HepG2 (cell line): ENCODE measurements at regions not wholly inside any gene's neighbourhood (a gene's known extent, or its start where the extent isn't known, plus 50 kb on each side); places are given as distances from the start of the nearest gene placed in this dataset.

Experiments used
- ATAC-seq: fragments of 200-7000 bp; cut with Tn5 transposase; 3 replicates; pipeline ENCODE4 v1.9.1; 2020; ENCODE audit warnings: mild to moderate bottlenecking, moderate library complexity
- BruUV-seq: library from RNA; stranded (reverse); fragments of 400-500 nt; replicated peaks from 2 replicates; lab custom pipeline; 2021; lab: Mats Ljungman, UMichigan
- CTCF ChIA-PET: fragments of 300-600 bp; formaldehyde crosslinking; extraction: SDS; loops from one replicate; lab custom pipeline; 2021; ENCODE audit warnings: low total read pairs, inconsistent platforms, low intra/inter-chr PET ratio; lab: Yijun Ruan, JAX
- POLR2A ChIA-PET: fragments of 350-600 bp; sonication (Branson Sonifier 250); formaldehyde crosslinking; loops from one replicate; lab custom pipeline; 2020; ENCODE audit warnings: antibody characterized with exemption, inconsistent platforms; lab: Yijun Ruan, JAX
- DNase-seq: peaks from one replicate; pipeline ENCODE4 v3.0.0-alpha.2; 2015; ENCODE audit warnings: low spot score
- FAIRE-seq: peaks from 3 replicates; lab custom pipeline; 2011; peaks lifted over from hg19 to GRCh38; lab: Jason Lieb, UNC
- H2AFZ ChIP-seq: one replicate; pipeline ENCODE4 v1.6.1; 2011; ENCODE audit warnings: low read length, inconsistent platforms
- H3K27ac ChIP-seq: fragments of 300-600 bp; 3 replicates; pipeline ENCODE4 v1.8.0; 2011; ENCODE audit warnings: mixed run types, mild to moderate bottlenecking, mixed read lengths, low read length, inconsistent platforms; ENCODE audit not compliant: insufficient read depth; ENCODE audit errors: extremely low read length
- H3K27me3 ChIP-seq, 2 experiments: fragments of 200-600 bp in 1 of 2; 2 replicates in 1 of 2; 3 replicates in 1 of 2; pipeline versions ENCODE4 v1.6.0 to v1.8.0; 2011; ENCODE audit warnings: low read length in 2 of 2, mild to moderate bottlenecking in 2 of 2, moderate library complexity in 2 of 2, inconsistent platforms in 1 of 2; ENCODE audit not compliant: insufficient read depth in 2 of 2, control insufficient read depth in 1 of 2
- H3K36me3 ChIP-seq, 2 experiments: fragments of 200-600 bp in 1 of 2; replicated peaks in 1 of 2; 2 replicates in 1 of 2; 3 replicates in 1 of 2; pipeline versions ENCODE4 v1.5.1 to v1.8.0; 2011; ENCODE audit warnings: low read length in 2 of 2, inconsistent platforms in 1 of 2; ENCODE audit not compliant: insufficient read depth in 2 of 2, control insufficient read depth in 1 of 2
- H3K4me1 ChIP-seq: 2 replicates; pipeline ENCODE4 v1.5.1; 2012; ENCODE audit warnings: low read length, inconsistent platforms; ENCODE audit not compliant: insufficient read depth
- H3K4me2 ChIP-seq: 2 replicates; pipeline ENCODE4 v1.6.0; 2011; ENCODE audit warnings: low read depth, low read length, inconsistent platforms
- H3K4me3 ChIP-seq, 3 experiments: fragments of 200-600 bp in 1 of 3; sonication (generic), shearing (Covaris generic) in 1 of 3; replicated peaks in 1 of 3; 2 replicates each; pipeline ENCODE4 v1.5.1; 2011 to 2016; ENCODE audit warnings: low read length in 3 of 3, inconsistent platforms in 2 of 3, low read depth in 2 of 3, mild to moderate bottlenecking in 2 of 3, control low read depth in 1 of 3, mixed read lengths in 1 of 3; ENCODE audit not compliant: insufficient read depth in 1 of 3
- H3K79me2 ChIP-seq: one replicate; pipeline ENCODE4 v1.6.1; 2011; ENCODE audit warnings: low read length, inconsistent platforms; ENCODE audit not compliant: insufficient read depth
- H3K9ac ChIP-seq: 2 replicates; pipeline ENCODE4 v1.6.0; 2011; ENCODE audit warnings: mild to moderate bottlenecking, low read depth, low read length, inconsistent platforms; ENCODE audit not compliant: insufficient read depth
- H3K9me3 ChIP-seq: 2 replicates; pipeline ENCODE4 v1.5.1; 2012; ENCODE audit warnings: mild to moderate bottlenecking, low read length
- H4K20me1 ChIP-seq: 2 replicates; pipeline ENCODE4 v1.6.0; 2011; ENCODE audit warnings: inconsistent platforms, mild to moderate bottlenecking, low read length, moderate library complexity; ENCODE audit not compliant: insufficient read depth
- ASH2L ChIP-seq: fragments of 300-600, 200-600 bp; sonication (generic); IDR thresholded peaks from 2 replicates; pipeline ENCODE4 v1.7.0; 2017; ENCODE audit warnings: low read depth, mild to moderate bottlenecking, moderate library complexity, mixed read lengths, low read length; ENCODE audit not compliant: insufficient read length
- ELF1 ChIP-seq: sonication (generic); formaldehyde crosslinking; IDR thresholded peaks from 2 replicates; pipeline ENCODE4 v1.4.0; 2020; ENCODE audit warnings: missing genetic modification reagents
- EP300 ChIP-seq, 3 experiments: sonication (generic) in 1 of 3; formaldehyde crosslinking in 1 of 3; IDR thresholded peaks; 2 replicates each; pipeline versions ENCODE4 v1.5.1 to v1.6.1; 2011 to 2020; ENCODE audit warnings: low read depth in 2 of 3, low read length in 2 of 3, borderline replicate concordance in 1 of 3, improper control_type of control experiment in 1 of 3, mild to moderate bottlenecking in 1 of 3, missing genetic modification reagents in 1 of 3, moderate library complexity in 1 of 3
- FOXA3 ChIP-seq: IDR thresholded peaks from 2 replicates; pipeline ENCODE4 v1.6.1; 2016; ENCODE audit warnings: missing genetic modification reagents, missing compliant biosample characterization
- FOXP1 ChIP-seq, 2 experiments: fragments of 450-650 bp in 1 of 2; IDR thresholded peaks; 2 replicates each; pipeline ENCODE4 v1.6.1; 2017 to 2018; ENCODE audit warnings: antibody characterized with exemption in 1 of 2
- GATAD2A ChIP-seq: IDR thresholded peaks from 2 replicates; pipeline ENCODE4 v1.6.1; 2016
- MED1 ChIP-seq: sonication (generic); formaldehyde crosslinking; IDR thresholded peaks from 2 replicates; pipeline ENCODE4 v1.4.0; 2020; ENCODE audit warnings: missing genetic modification reagents
- RXRB ChIP-seq: IDR thresholded peaks from 2 replicates; pipeline ENCODE4 v1.6.1; 2016; ENCODE audit warnings: borderline replicate concordance, missing genetic modification reagents, missing compliant biosample characterization
- SOX13 ChIP-seq, 3 experiments: fragments of 450-650 bp in 1 of 3; sonication (generic) in 1 of 3; formaldehyde crosslinking in 1 of 3; IDR thresholded peaks in 2 of 3; conservative IDR thresholded peaks in 1 of 3; 2 replicates each; pipeline versions ENCODE4 v1.5.0 to v1.6.1; 2016 to 2020; ENCODE audit warnings: antibody characterized with exemption in 1 of 3, mild to moderate bottlenecking in 1 of 3, missing compliant biosample characterization in 1 of 3, missing genetic modification reagents in 1 of 3, moderate library complexity in 1 of 3
- ZNF205 ChIP-seq: IDR thresholded peaks from 2 replicates; pipeline ENCODE4 v1.6.1; 2018; ENCODE audit warnings: missing biosample characterization, missing genetic modification reagents
- ZNF235 ChIP-seq: sonication (generic); formaldehyde crosslinking; IDR thresholded peaks from 2 replicates; pipeline ENCODE4 v1.8.1; 2023; ENCODE audit warnings: mild to moderate bottlenecking, missing genetic modification reagents, borderline replicate concordance
- WGBS: methylation state at CpG from one replicate; pipeline ENCODE4 v1.1.6; 2017; ENCODE audit warnings: low lambda C conversion rate; 5-methylcytosine and 5-hydroxymethylcytosine counted together
- in situ Hi-C: cut with HindIII; loops from 2 replicates; pipeline ENCODE4 v1.10.0; 2017; ENCODE audit warnings: low pct_unique_long_range_greater_than_20kb; ENCODE audit not compliant: extremely low pct_ligation_motif_present
- intact Hi-C: fragments of 100-400 bp; cut with micrococcal nuclease; formaldehyde crosslinking; loops from one replicate; pipeline ENCODE4 v1.10.0; 2022; ENCODE audit not compliant: unreplicated experiment
- TF ChIP-seq, protein P1 (sequence below): IDR thresholded peaks from 2 replicates; pipeline ENCODE4 v1.6.1; 2018; ENCODE audit warnings: missing genetic modification reagents
- TF ChIP-seq, protein P2 (sequence below): IDR thresholded peaks from 2 replicates; pipeline ENCODE4 v1.6.1; 2016; ENCODE audit warnings: missing biosample characterization, missing genetic modification reagents, low read depth
- TF ChIP-seq, protein P3 (sequence below): IDR thresholded peaks from 2 replicates; pipeline ENCODE4 v1.4.0; 2020; ENCODE audit warnings: mild to moderate bottlenecking, missing genetic modification reagents
- TF ChIP-seq, protein P4 (sequence below): sonication (generic); formaldehyde crosslinking; conservative IDR thresholded peaks from 2 replicates; pipeline ENCODE4 v1.8.0; 2022; ENCODE audit warnings: mild to moderate bottlenecking, moderate library complexity, missing genetic modification reagents

DNA sequence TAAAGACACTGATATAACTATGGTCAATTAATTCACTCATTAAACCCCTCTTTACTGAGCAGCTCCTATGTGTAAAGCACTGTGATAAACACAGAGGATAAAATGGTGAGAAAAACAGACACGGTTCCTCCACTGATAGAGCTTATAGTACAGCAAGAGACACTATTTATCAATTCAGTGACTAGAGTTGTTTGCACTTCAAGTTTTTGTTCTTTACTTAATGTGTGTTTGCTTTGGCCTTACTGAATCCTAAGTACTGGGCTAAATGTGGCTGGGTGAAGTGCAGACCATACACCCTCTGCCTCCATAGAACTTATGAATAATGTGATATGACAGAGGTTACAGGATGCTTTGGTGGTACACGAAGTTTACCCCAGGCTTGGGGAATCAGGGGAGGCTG lies 80.1 kb upstream of the ITGA1 start:
- ChIA-PET CTCF (no interaction called here), POLR2A (interaction anchor here (0.6 kb wide), 1 partner anchor 92 kb away, joined by 3 read pairs; no protein-coding TSS in a partner anchor)
- no peaks in the 10 kb centered on the region for H3K79me2 ChIP-seq
- ATAC-seq (peak; percentile 70), FAIRE-seq (no peak), DNase-seq (peak; percentile 29)
- peaks cover 65% of the 10 kb centered on the region for H3K4me1 ChIP-seq
- H3K4me3 ChIP-seq, result no peak overlapping the region
- no peaks in the 10 kb centered on the region for H4K20me1 ChIP-seq
- H3K36me3 ChIP-seq, result no peaks in the 10 kb centered on the region
- H3K4me2 ChIP-seq, result peak overlapping the region; percentile 54
- no peak overlapping the region for H2AFZ ChIP-seq
- WGBS, result 5% methylated on average over 2 of the region's 2 CpGs
- intact Hi-C loops, result loop anchor here (2.0 kb wide), 1 partner anchor 81 kb away; no protein-coding TSS in a partner anchor
- H3K9ac ChIP-seq, result no peak overlapping the region
- no TSS peak for BruUV-seq
- in situ Hi-C loops, result loop anchor here (5.0 kb wide), 1 partner anchor 80 kb away; the partner anchor contains the start of genes ITGA1 and PELO
- H3K27ac ChIP-seq, result peak overlapping the region; percentile 36
- H3K9me3 ChIP-seq, result no peaks in the 10 kb centered on the region
- TF ChIP-seq ELF1, result no peak
- TF ChIP-seq ASH2L, result peak; percentile 31
- TF ChIP-seq SOX13 (IDR thresholded peaks at IDR 0.05), result no peak
- TF ChIP-seq SOX13 (CRISPR knock-in tag; conservative IDR thresholded peaks at IDR 0.05 in 1 of 2, IDR thresholded peaks at IDR 0.05 in 1 of 2), result peak in 1 of 2 experiments; percentile 17; a peak in 1 of 4 replicates
- peak; percentile 63 for TF ChIP-seq FOXA3 (CRISPR knock-in tag)
- peak in 1 of 2 experiments; percentile 43; a peak in 1 of 4 replicates for TF ChIP-seq EP300 (IDR thresholded peaks at IDR 0.05; ENCODE audit: low read depth in 2 of 2, low read length in 2 of 2)
- no peak for TF ChIP-seq EP300 (CRISPR knock-in tag; IDR thresholded peaks at IDR 0.05; ENCODE audit: borderline replicate concordance)
- TF ChIP-seq, protein P1, sequence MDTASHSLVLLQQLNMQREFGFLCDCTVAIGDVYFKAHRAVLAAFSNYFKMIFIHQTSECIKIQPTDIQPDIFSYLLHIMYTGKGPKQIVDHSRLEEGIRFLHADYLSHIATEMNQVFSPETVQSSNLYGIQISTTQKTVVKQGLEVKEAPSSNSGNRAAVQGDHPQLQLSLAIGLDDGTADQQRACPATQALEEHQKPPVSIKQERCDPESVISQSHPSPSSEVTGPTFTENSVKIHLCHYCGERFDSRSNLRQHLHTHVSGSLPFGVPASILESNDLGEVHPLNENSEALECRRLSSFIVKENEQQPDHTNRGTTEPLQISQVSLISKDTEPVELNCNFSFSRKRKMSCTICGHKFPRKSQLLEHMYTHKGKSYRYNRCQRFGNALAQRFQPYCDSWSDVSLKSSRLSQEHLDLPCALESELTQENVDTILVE (CRISPR knock-in tag), result 0 out of 2 replicates have a peak, but pooled peaks have one; percentile 31
- no peak for TF ChIP-seq MED1 (CRISPR knock-in tag)
- TF ChIP-seq RXRB, result peak; percentile 18; the same call in 1 of the 2 replicates
- TF ChIP-seq, protein P2, sequence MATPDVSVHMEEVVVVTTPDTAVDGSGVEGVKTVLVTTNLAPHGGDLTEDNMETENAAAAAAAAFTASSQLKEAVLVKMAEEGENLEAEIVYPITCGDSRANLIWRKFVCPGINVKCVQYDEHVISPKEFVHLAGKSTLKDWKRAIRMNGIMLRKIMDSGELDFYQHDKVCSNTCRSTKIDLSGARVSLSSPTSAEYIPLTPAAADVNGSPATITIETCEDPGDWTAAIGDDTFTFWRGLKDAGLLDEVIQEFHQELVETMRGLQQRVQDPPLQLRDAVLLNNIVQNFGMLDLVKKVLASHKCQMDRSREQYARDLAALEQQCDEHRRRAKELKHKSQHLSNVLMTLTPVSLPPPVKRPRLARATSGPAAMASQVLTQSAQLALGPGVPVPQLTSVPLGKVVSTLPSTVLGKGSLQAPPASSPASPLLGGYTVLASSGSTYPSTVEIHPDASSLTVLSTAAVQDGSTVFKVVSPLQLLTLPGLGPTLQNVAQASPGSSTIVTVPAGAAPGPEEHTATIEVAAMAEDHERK (CRISPR knock-in tag), result no peak
- TF ChIP-seq, protein P3, sequence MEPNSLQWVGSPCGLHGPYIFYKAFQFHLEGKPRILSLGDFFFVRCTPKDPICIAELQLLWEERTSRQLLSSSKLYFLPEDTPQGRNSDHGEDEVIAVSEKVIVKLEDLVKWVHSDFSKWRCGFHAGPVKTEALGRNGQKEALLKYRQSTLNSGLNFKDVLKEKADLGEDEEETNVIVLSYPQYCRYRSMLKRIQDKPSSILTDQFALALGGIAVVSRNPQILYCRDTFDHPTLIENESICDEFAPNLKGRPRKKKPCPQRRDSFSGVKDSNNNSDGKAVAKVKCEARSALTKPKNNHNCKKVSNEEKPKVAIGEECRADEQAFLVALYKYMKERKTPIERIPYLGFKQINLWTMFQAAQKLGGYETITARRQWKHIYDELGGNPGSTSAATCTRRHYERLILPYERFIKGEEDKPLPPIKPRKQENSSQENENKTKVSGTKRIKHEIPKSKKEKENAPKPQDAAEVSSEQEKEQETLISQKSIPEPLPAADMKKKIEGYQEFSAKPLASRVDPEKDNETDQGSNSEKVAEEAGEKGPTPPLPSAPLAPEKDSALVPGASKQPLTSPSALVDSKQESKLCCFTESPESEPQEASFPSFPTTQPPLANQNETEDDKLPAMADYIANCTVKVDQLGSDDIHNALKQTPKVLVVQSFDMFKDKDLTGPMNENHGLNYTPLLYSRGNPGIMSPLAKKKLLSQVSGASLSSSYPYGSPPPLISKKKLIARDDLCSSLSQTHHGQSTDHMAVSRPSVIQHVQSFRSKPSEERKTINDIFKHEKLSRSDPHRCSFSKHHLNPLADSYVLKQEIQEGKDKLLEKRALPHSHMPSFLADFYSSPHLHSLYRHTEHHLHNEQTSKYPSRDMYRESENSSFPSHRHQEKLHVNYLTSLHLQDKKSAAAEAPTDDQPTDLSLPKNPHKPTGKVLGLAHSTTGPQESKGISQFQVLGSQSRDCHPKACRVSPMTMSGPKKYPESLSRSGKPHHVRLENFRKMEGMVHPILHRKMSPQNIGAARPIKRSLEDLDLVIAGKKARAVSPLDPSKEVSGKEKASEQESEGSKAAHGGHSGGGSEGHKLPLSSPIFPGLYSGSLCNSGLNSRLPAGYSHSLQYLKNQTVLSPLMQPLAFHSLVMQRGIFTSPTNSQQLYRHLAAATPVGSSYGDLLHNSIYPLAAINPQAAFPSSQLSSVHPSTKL (CRISPR knock-in tag), result peak; percentile 48
- TF ChIP-seq, protein P4, sequence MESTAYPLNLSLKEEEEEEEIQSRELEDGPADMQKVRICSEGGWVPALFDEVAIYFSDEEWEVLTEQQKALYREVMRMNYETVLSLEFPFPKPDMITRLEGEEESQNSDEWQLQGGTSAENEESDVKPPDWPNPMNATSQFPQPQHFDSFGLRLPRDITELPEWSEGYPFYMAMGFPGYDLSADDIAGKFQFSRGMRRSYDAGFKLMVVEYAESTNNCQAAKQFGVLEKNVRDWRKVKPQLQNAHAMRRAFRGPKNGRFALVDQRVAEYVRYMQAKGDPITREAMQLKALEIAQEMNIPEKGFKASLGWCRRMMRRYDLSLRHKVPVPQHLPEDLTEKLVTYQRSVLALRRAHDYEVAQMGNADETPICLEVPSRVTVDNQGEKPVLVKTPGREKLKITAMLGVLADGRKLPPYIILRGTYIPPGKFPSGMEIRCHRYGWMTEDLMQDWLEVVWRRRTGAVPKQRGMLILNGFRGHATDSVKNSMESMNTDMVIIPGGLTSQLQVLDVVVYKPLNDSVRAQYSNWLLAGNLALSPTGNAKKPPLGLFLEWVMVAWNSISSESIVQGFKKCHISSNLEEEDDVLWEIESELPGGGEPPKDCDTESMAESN (CRISPR knock-in tag), result no peak
- TF ChIP-seq ZNF205 (CRISPR knock-in tag), result no peak
- TF ChIP-seq GATAD2A (CRISPR knock-in tag), result 0 out of 2 replicates have a peak, but pooled peaks have one; percentile 32
- TF ChIP-seq ZNF235 (CRISPR knock-in tag), result no peak
- TF ChIP-seq FOXP1 (IDR thresholded peaks at IDR 0.05), result no peak
- TF ChIP-seq FOXP1 (CRISPR knock-in tag; IDR thresholded peaks at IDR 0.05), result 0 out of 2 replicates have a peak, but pooled peaks have one; percentile 20
- H3K27me3 ChIP-seq, result no peaks in the 10 kb centered on the region
